Keratinocyte (primary cell): ENCODE measurements at regions not wholly inside any gene's neighbourhood (a gene's known extent, or its start where the extent isn't known, plus 50 kb on each side); places are given as distances from the start of the nearest gene placed in this dataset.

Source experiments
- CTCF ChIP-seq, 3 experiments: IDR thresholded peaks in 1 of 3; conservative IDR thresholded peaks in 1 of 3; optimal IDR thresholded peaks in 1 of 3; 2 replicates in 2 of 3; 3 replicates in 1 of 3; pipeline versions ENCODE3 to v1.5.1; 2011; ENCODE audit warnings: low read length in 3 of 3, mild to moderate bottlenecking in 3 of 3, moderate library complexity in 2 of 3, control low read depth in 1 of 3, inconsistent platforms in 1 of 3; ENCODE audit not compliant: insufficient read depth in 2 of 3; ENCODE audit errors: extremely low read depth in 1 of 3
- EZH2 ChIP-seq: IDR thresholded peaks from one replicate; pipeline ENCODE4 v1.6.1; 2012; ENCODE audit warnings: inconsistent platforms, mild to moderate bottlenecking, low read length, moderate library complexity

- TF ChIP-seq CTCF (optimal IDR thresholded peaks at IDR 0.05 in 1 of 3, IDR thresholded peaks at IDR 0.05 in 1 of 3, conservative IDR thresholded peaks at IDR 0.05 in 1 of 3; ENCODE audit: extremely low read depth in 1 of 3, insufficient read depth in 2 of 3, low read length in 3 of 3) (no peak), EZH2 (no peak)
Observed at GRCh38 chr2:185069107-185069506, 470.8 kb downstream of the ZNF804A start.
